Kidney (tissue), 13 donors: ENCODE measurements at regions not wholly inside any gene's neighbourhood (a gene's known extent, or its start where the extent isn't known, plus 50 kb on each side); places are given as distances from the start of the nearest gene placed in this dataset.

ENCODE experiments used
- DNase-seq, 5 donors: peaks; one replicate each; pipeline ENCODE4 v3.0.0-alpha.2; 2013 to 2020
- FAIRE-seq: peaks from 2 replicates; lab custom pipeline; 2012; peaks lifted over from hg19 to GRCh38; lab: Jason Lieb, UNC
- H3K27ac ChIP-seq, 2 donors: one replicate each; pipeline ENCODE4 v1.7.0; 2013; ENCODE audit warnings: low read depth in 2 of 2, low read length in 2 of 2, inconsistent platforms in 1 of 2
- H3K27me3 ChIP-seq: one replicate; pipeline ENCODE4 v1.7.1; 2013; ENCODE audit warnings: low read length, inconsistent platforms; ENCODE audit not compliant: control insufficient read depth, insufficient read depth
- H3K36me3 ChIP-seq, 3 donors: one replicate each; pipeline versions ENCODE4 v1.7.0 to v1.7.1; 2013; ENCODE audit warnings: low read length in 3 of 3, control low read depth in 1 of 3, inconsistent platforms in 1 of 3; ENCODE audit not compliant: insufficient read depth in 3 of 3, control insufficient read depth in 2 of 3
- H3K4me1 ChIP-seq, 3 donors: one replicate each; pipeline versions ENCODE4 v1.7.0 to v1.7.1; 2013; ENCODE audit warnings: low read length in 3 of 3, inconsistent platforms in 1 of 3, low read depth in 1 of 3; ENCODE audit not compliant: control insufficient read depth in 2 of 3, insufficient read depth in 2 of 3
- H3K4me3 ChIP-seq, 3 donors: one replicate each; pipeline versions ENCODE4 v1.7.0 to v1.8.1; 2013; ENCODE audit warnings: low read length in 3 of 3, control low read depth in 1 of 3, inconsistent platforms in 1 of 3
- H3K9ac ChIP-seq, 3 donors: one replicate each; pipeline versions ENCODE4 v1.7.0 to v1.7.1; 2013; ENCODE audit warnings: low read length in 3 of 3, control low read depth in 1 of 3, inconsistent platforms in 1 of 3
- H3K9me3 ChIP-seq, 3 donors: one replicate each; pipeline versions ENCODE4 v1.7.0 to v1.7.1; 2013; ENCODE audit warnings: low read length in 3 of 3, control low read depth in 1 of 3, inconsistent platforms in 1 of 3; ENCODE audit not compliant: control insufficient read depth in 2 of 3, insufficient read depth in 1 of 3
- intact Hi-C: fragments of 100-400 bp; cut with DNase I; formaldehyde crosslinking; loops from one replicate; pipeline ENCODE4 v1.11.1; 2022
- TF ChIP-seq, protein P1 (sequence below): IDR thresholded peaks from 3 replicates; pipeline ENCODE4 v1.5.1; 2012; ENCODE audit warnings: mild to moderate bottlenecking, moderate library complexity, borderline replicate concordance; ENCODE audit not compliant: insufficient read depth; ENCODE audit errors: extremely low read depth
- donor health status: control.
- donor health status: control.
- donor health status: control.
- donor health status: control.
- donor health status: control.
- donor health status: DM: yes; HTN: yes; CAD: no.
- donor health status: Normal renal cell carcinoma (clear cell type).

DNA sequence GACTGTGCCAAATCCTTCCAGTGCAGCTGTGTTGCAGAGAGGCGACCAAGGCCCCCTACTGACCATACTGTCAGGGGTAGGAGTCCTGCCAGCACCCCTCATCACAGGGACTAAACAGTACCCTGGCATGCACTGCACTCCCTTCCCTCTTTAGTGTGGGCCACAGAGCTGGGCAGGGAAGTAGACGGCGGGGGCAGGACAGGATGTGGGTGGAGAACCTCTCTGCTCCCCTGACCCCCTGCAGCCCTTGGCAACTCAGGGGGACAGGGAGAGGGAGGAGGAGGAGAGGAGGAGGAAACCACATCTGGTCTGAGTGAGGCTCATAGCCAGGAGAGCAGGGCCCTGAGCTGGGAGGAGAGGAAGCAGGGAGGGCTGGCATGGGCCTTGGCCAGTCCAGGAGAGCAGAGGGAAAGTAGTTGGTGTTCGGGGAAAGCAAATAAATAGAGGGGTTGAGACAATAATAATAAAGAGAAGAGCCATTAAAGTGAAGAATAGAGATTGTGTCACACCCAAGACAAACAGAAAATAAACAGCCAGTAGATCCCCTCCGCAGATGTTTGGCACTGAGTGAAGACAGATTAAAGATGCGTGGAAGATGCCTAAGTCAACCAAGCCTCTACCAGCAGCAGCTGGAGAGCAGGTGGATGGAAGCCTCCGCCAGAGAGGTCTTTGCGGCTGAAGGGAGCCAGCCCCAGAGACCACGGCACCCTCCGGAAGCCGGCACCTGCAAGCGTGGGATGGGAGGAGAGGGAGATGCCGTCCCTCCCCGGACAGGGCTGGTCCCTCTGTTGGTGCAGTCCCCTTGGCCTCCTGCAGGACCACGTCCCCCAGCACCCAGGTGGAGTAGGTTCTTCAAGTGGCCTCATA is 61.5 kb downstream of the RPUSD4 start:
- Histone ChIP-seq H3K27me3 (no peaks in the 10 kb centered on the region), H3K9ac (no peak overlapping the region), H3K9me3 (no peaks in the 10 kb centered on the region), H3K36me3 (no peaks in the 10 kb centered on the region), H3K4me1 (peaks cover 7 to 19% (median 7%) of the 10 kb centered on the region in 3 donors), H3K27ac (no peak overlapping the region), H3K4me3 (no peak overlapping the region)
- intact Hi-C loops = no loop called here
- DNase-seq (no peak), FAIRE-seq (no peak)
- TF ChIP-seq, protein P1, sequence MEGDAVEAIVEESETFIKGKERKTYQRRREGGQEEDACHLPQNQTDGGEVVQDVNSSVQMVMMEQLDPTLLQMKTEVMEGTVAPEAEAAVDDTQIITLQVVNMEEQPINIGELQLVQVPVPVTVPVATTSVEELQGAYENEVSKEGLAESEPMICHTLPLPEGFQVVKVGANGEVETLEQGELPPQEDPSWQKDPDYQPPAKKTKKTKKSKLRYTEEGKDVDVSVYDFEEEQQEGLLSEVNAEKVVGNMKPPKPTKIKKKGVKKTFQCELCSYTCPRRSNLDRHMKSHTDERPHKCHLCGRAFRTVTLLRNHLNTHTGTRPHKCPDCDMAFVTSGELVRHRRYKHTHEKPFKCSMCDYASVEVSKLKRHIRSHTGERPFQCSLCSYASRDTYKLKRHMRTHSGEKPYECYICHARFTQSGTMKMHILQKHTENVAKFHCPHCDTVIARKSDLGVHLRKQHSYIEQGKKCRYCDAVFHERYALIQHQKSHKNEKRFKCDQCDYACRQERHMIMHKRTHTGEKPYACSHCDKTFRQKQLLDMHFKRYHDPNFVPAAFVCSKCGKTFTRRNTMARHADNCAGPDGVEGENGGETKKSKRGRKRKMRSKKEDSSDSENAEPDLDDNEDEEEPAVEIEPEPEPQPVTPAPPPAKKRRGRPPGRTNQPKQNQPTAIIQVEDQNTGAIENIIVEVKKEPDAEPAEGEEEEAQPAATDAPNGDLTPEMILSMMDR = no peak

- intact Hi-C loops = no loop called here
- Histone ChIP-seq H3K4me1 (peaks cover 2 to 19% (median 7%) of the 10 kb centered on the region in 3 donors), H3K36me3 (no peaks in the 10 kb centered on the region), H3K27me3 (no peaks in the 10 kb centered on the region), H3K27ac (peak overlapping the region; percentile 51 to 83), H3K4me3 (peak overlapping the region in 1 of 3 donors; percentile 20), H3K9me3 (no peaks in the 10 kb centered on the region), H3K9ac (no peak overlapping the region)
- DNase-seq = no peak
- no peak for FAIRE-seq
- TF ChIP-seq, protein P1 = no peak
Observed at GRCh38 chr11:126148317-126148716, 63.1 kb downstream of the RPUSD4 start.

GRCh38 chr11:126147208-126148111 is 64.0 kb downstream of the RPUSD4 start:
- Histone ChIP-seq H3K9me3 (no peaks in the 10 kb centered on the region), H3K36me3 (no peaks in the 10 kb centered on the region), H3K4me1 (peaks cover 2 to 19% (median 7%) of the 10 kb centered on the region in 3 donors), H3K9ac (no peak overlapping the region), H3K27me3 (no peaks in the 10 kb centered on the region), H3K4me3 (peak overlapping the region in 1 of 3 donors; percentile 20), H3K27ac (peak overlapping the region; percentile 65 to 83)
- intact Hi-C loops = no loop called here
- TF ChIP-seq, protein P1 = no peak
- DNase-seq (no peak), FAIRE-seq (no peak)
